ENCODE measurements at regions not wholly inside any gene's neighbourhood (a gene's known extent, or its start where the extent isn't known, plus 50 kb on each side); places are given as distances from the start of the nearest gene placed in this dataset.
"Not testable (repeated sequence)": the region's sequence is repeated elsewhere in the genome, so short reads cannot be mapped to it uniquely, and the experiment has no call there.

GRCh38 chr17:30731210-30732132 is 93.0 kb downstream of the CRLF3 start:
- DNase-seq (ENCODE audit: low read depth, low spot score) = peak; percentile 91

GRCh38 chr17:30730837-30731209 is 93.7 kb downstream of the CRLF3 start:
- not testable (repeated sequence) for DNase-seq (ENCODE audit: low read depth, low spot score)

- not testable (repeated sequence) for DNase-seq (ENCODE audit: low read depth, low spot score)
Observed at GRCh38 chr17:30730171-30730836, 94.2 kb downstream of the CRLF3 start.

- not testable (repeated sequence) for DNase-seq (ENCODE audit: low read depth, low spot score)
Observed at GRCh38 chr17:30729471-30730170, 94.9 kb downstream of the CRLF3 start.

DNA sequence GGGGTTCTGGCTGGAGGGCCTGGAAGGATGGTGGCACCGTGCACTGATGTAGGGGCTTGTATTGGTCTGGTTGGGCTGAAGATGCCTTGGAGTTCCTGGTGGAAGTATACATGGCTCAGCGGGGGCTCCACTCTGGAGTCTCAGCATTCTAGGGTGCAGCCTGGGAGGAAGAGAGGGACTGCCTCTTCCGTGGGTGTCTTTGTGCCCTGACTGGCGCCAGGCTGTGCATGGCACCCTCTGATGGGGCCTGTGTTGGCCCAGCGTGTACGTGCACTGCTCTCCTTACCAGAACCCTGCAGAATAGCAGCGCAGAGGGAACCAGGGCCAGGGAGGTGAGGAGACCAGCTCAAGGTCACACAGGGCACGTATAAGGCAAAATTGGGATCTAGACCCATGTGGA is 97.0 kb downstream of the CRLF3 start:
- not testable (repeated sequence) for DNase-seq (ENCODE audit: low read depth, low spot score)

DNA sequence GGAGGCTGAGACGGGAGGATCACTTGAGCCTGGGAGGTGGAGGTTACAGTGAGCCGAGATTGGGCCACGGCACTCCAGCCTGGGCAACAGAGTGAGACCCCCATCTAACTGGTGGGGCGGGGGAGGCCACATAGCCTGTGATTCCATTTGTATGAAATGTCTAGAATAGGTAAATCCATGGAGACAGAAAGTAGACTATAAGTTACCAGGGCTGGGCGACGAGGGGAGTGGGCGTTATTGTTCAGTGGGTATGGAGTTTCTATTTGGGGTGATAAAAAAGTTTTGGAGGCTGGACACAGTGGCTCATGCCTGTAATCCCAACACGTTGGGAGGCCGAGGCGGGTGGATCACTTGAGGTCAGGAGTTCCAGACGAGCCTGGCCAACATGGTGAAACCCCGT is 97.8 kb downstream of the CRLF3 start:
- not testable (repeated sequence) for DNase-seq (ENCODE audit: low read depth, low spot score)

DNA sequence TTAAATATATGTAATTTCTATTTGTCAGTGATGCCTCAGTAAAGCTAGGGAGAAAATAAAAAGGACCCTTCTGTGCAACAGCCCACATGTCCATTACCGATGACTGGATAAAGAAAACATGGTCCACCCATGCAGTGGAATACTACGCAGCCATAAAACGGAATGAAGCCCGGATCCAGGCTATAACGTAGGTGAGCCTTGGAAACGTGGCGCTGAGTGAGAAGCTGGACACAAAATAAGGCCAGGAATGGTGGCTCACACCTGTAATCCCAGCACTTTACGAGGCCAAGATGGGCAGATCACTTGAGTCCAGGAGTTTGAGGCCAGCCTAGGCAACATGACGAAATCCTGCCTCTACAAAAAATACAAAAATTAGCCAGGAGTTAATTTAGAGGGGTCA is 98.2 kb downstream of the CRLF3 start:
- not testable (repeated sequence) for DNase-seq (ENCODE audit: low read depth, low spot score)

DNA sequence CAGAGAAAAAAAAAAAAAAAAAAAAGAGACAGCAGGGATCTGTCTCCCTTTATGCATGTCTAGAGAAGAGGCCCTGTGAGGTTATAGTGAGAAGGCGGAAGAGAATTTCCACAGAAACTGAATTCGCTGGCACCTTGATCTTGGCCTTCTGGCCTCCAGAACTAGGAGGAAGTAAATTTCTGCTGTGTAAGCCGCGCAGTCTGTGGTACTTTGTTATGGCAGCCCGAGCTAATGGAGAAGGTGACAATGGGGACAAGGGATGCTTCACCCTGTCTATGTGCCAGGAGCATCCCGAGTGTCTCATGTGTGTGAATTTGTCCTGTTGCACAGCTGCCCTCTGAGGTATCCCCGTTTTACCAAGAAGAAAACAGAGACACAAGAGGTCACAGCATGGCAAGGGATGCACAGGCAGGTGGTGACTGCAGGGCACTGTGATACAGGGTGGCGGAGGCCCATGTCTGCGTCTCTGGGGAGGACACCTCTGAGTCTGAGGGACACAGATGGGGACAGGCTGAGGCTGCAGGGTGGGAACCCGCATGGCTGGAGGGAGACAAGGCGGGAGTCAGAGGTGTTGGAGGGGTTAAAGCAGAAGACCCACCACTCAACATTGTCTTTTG is 100.3 kb downstream of the CRLF3 start:
- DNase-seq (ENCODE audit: low read depth, low spot score) = not testable (repeated sequence)

GRCh38 chr17:30722114-30722780 is 102.2 kb downstream of the CRLF3 start:
- DNase-seq (ENCODE audit: low read depth, low spot score) = not testable (repeated sequence)

GRCh38 chr17:30720971-30721370 is 103.5 kb downstream of the CRLF3 start:
- not testable (repeated sequence) for DNase-seq (ENCODE audit: low read depth, low spot score)

DNA sequence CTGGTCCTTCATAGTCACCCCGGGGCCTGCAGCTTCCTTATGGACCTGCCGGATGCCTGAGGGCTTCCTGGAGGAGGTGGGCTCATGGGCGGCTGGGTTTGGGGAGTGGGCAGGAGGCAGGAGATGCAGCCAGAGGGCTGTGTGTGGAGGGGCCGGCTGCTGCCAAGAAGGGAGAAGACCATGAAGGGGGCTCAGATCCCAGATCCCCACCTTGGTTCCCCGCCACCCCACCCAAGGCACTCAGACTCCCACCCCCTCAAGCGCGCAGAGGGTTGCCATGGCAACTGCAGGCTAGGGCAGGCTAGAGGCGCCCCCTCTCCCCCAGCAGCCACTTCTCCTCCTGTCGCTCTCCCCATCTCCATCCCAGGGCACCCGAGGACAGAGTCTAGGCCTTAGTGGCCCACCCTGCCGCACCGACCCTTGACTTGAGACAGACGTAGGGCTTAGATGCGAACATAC is 104.5 kb downstream of the CRLF3 start:
- no peak for DNase-seq (ENCODE audit: low read depth, low spot score)

- peak; percentile 61 for DNase-seq (ENCODE audit: low read depth, low spot score)
Observed at GRCh38 chr17:30719131-30719973, 105.1 kb downstream of the CRLF3 start.

DNA sequence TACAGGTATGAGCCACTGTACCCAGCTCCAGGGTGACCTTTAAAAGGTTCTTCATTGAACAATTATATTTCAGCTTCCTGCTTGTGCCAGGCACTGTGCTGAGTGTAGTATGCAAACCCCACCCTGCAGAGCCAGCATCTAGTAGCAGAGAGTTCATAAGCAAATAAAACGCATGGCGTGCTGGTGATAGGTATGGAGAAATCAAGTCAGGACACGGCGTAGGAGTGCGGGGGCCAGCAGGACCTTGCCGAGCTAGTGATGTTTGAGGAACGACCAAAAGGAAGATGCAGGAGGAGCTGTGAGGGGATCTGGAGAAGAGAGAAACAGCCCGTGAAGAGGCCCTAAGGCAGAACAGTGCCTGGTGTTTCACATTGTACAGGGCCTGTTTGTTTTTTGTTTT is 105.8 kb downstream of the CRLF3 start:
- DNase-seq (ENCODE audit: low read depth, low spot score) = not testable (repeated sequence)

DNA sequence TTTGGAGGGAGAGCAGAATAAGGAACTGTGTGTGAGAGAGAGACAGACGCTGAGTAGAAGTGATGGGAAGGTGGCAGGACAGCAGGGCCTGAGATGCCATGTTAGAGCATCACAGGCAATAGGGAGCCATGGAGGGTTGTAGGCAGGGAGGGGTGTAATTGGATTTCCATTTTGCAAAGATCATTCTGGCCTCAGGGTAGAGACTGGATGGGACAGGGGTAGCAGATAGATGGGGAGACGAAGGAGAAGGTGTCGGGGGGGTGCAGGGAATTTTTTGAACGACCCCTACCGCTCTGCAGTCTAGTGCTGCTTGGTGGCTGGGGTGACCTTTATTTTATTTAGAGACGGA is 106.4 kb downstream of the CRLF3 start:
- DNase-seq (ENCODE audit: low read depth, low spot score) = not testable (repeated sequence)

GRCh38 chr17:30717291-30718098 is 107.0 kb downstream of the CRLF3 start:
- DNase-seq (ENCODE audit: low read depth, low spot score) = no peak

GRCh38 chr17:30716461-30717290 is 107.8 kb downstream of the CRLF3 start:
- DNase-seq (ENCODE audit: low read depth, low spot score) = no peak

- peak; percentile 57 for DNase-seq (ENCODE audit: low read depth, low spot score)
Observed at GRCh38 chr17:30714825-30715622, 109.5 kb downstream of the CRLF3 start.

GRCh38 chr17:30713805-30714204 is 110.7 kb downstream of the CRLF3 start:
- not testable (repeated sequence) for DNase-seq (ENCODE audit: low read depth, low spot score)

Data from astrocyte of the hippocampus (primary cell).